ENCODE measurements at regions not wholly inside any gene's neighbourhood (a gene's known extent, or its start where the extent isn't known, plus 50 kb on each side); places are given as distances from the start of the nearest gene placed in this dataset.

DNA sequence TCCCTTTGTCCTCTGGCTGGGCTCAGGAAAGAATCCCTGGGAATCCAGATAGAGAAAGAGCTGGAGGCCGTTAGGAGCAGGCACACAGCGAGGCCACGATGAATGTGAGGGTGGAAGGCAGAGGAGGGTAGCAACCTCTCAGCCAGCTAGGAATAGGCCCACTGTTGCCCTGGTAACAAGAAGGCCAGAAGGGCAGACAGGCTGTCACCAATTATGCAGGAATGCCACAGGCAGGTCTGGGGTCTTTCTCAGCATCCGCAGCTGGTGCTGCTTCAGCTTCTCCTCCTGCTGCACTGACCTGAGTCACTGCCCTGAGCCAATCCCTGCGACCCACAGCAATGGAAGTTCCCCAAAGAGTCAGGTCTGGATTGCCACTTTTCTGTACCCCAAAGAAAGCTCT, 62.8 kb upstream of the C3orf80 start:
- no peak for DNase-seq (ENCODE audit: insufficient read length, low spot score, missing footprints)
- Histone ChIP-seq H2AFZ (ENCODE audit: low read length) (peak overlapping the region; percentile 44), H3K27me3 (ENCODE audit: insufficient read depth, low read length) (no peaks in the 10 kb centered on the region), H3K79me2 (ENCODE audit: insufficient read depth, low read length) (no peaks in the 10 kb centered on the region), H3K4me3 (ENCODE audit: insufficient read depth, low read length) (no peak overlapping the region), H3K36me3 (ENCODE audit: insufficient read depth, low read length) (no peaks in the 10 kb centered on the region), H3K4me2 (ENCODE audit: insufficient read depth, low read length) (no peak overlapping the region), H3K9me3 (ENCODE audit: low read depth, low read length) (no peaks in the 10 kb centered on the region), H3K27ac (ENCODE audit: low read depth, low read length) (no peak overlapping the region), H4K20me1 (ENCODE audit: insufficient read depth, low read length) (no peaks in the 10 kb centered on the region), H3K4me1 (ENCODE audit: insufficient read depth, low read length) (no peaks in the 10 kb centered on the region)
- TF ChIP-seq, protein P1, sequence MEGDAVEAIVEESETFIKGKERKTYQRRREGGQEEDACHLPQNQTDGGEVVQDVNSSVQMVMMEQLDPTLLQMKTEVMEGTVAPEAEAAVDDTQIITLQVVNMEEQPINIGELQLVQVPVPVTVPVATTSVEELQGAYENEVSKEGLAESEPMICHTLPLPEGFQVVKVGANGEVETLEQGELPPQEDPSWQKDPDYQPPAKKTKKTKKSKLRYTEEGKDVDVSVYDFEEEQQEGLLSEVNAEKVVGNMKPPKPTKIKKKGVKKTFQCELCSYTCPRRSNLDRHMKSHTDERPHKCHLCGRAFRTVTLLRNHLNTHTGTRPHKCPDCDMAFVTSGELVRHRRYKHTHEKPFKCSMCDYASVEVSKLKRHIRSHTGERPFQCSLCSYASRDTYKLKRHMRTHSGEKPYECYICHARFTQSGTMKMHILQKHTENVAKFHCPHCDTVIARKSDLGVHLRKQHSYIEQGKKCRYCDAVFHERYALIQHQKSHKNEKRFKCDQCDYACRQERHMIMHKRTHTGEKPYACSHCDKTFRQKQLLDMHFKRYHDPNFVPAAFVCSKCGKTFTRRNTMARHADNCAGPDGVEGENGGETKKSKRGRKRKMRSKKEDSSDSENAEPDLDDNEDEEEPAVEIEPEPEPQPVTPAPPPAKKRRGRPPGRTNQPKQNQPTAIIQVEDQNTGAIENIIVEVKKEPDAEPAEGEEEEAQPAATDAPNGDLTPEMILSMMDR (IDR thresholded peaks at IDR 0.05; ENCODE audit: extremely low read depth, low read depth, low read length): no peak

DNA sequence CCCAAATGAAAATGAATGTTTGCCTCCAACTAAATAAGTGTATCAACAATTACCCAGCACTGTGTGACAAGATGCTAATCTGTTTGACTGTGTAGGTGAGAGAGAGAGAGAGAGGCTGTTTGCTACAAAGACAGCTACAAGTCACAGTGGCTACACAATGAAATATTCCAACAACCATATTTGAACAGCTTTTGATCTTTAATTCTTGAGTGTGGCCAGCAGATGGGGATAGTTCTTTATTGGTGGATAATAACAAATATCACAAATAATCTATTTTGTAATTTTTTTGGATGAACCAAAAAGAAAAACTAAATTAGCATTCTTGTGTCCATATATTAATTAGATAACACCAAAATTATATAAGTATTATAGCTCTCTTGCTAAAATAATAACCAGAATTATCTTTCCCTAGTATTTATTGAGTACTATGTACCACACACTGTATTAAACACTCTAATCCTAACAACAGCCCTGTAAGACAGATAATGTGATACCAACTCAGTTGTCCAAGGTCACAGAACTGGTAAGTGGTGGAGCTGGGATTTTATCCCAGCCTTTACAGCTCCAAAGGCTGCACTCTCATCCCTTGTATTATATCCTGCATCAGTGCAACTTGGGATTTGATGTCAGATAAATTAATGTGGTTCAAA, 61.9 kb upstream of the C3orf80 start:
- Histone ChIP-seq H3K79me2 (ENCODE audit: insufficient read depth, low read length) (no peaks in the 10 kb centered on the region), H2AFZ (ENCODE audit: low read length) (peak overlapping the region; percentile 43), H3K4me2 (ENCODE audit: insufficient read depth, low read length) (no peak overlapping the region), H3K27me3 (ENCODE audit: insufficient read depth, low read length) (no peaks in the 10 kb centered on the region), H3K9me3 (ENCODE audit: low read depth, low read length) (no peaks in the 10 kb centered on the region), H3K4me3 (ENCODE audit: insufficient read depth, low read length) (no peak overlapping the region), H3K27ac (ENCODE audit: low read depth, low read length) (no peak overlapping the region), H4K20me1 (ENCODE audit: insufficient read depth, low read length) (no peaks in the 10 kb centered on the region), H3K4me1 (ENCODE audit: insufficient read depth, low read length) (peaks cover under 1% of the 10 kb centered on the region), H3K36me3 (ENCODE audit: insufficient read depth, low read length) (no peaks in the 10 kb centered on the region)
- no peak for DNase-seq (ENCODE audit: insufficient read length, low spot score, missing footprints)
- TF ChIP-seq, protein P1 (IDR thresholded peaks at IDR 0.05; ENCODE audit: extremely low read depth, low read depth, low read length): peak; percentile 58

DNA sequence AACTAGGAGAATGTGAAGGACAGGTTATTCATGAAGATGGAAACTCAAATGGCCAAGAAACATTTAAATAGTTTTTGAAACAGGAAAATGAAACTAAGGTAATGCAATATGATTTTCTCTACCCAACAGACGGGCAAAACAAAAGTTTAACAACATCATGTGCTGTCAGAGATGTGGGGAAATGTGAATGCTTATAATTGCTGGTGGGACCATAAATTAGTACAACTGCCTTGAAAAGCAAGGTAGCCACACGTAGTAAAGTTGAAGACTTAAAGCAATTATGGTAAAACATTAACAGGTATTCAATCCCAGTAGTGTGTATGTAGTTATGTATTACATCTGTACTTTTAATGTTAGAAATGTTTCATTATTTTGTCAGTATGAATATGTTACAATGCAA, 57.0 kb upstream of the C3orf80 start:
- Histone ChIP-seq H4K20me1 (ENCODE audit: insufficient read depth, low read length) (no peaks in the 10 kb centered on the region), H3K4me3 (ENCODE audit: insufficient read depth, low read length) (no peak overlapping the region), H3K4me2 (ENCODE audit: insufficient read depth, low read length) (no peak overlapping the region), H3K9me3 (ENCODE audit: low read depth, low read length) (no peaks in the 10 kb centered on the region), H3K4me1 (ENCODE audit: insufficient read depth, low read length) (peaks cover 19% of the 10 kb centered on the region), H3K79me2 (ENCODE audit: insufficient read depth, low read length) (no peaks in the 10 kb centered on the region), H3K27ac (ENCODE audit: low read depth, low read length) (peak overlapping the region; percentile 86), H3K36me3 (ENCODE audit: insufficient read depth, low read length) (no peaks in the 10 kb centered on the region), H2AFZ (ENCODE audit: low read length) (no peak overlapping the region), H3K27me3 (ENCODE audit: insufficient read depth, low read length) (no peaks in the 10 kb centered on the region)
- TF ChIP-seq, protein P1 (IDR thresholded peaks at IDR 0.05; ENCODE audit: extremely low read depth, low read depth, low read length): no peak
- no peak for DNase-seq (ENCODE audit: insufficient read length, low spot score, missing footprints)

DNA sequence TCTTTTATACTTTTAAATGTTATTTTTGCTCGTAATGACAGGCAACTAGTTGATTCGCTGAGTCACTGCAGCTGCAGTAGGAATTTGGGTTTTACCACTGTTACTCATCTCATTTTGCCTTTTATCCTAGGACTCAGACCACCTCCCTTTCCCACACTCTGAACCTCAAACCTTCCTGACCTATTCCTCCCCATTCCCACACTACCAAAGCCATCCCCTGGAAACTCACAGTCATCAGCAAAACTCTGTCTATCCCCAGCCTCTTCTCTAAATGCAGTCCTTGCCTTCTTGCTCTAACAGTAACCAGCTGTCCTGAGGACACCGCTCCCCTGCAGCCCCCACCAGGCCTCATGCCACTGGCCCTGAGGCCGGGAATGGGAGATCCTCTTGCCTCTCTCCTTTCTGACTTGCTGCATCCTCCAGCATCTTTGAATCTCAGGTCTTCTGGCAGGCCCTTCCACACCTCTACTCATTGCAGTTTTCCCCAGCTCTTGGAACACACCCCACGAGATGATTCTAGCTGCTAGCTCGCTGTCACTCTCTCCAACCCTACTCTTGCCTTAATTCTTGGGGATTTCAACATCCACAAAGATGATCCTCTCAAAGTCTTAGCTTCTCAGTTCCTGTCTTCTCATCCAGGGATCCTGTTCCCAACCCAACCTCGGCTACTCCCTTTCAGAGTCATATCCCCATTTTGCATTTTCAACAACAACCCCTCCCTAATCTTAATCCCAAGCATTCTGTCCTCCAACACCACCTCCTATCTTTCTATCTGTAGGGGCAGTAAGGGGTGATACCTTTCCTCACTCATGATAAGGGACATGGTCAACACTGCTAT, 55.9 kb upstream of the C3orf80 start:
- peak overlapping the region; percentile 7 for H2AFZ ChIP-seq (ENCODE audit: low read length)
- H3K36me3 ChIP-seq (ENCODE audit: insufficient read depth, low read length): no peaks in the 10 kb centered on the region
- H3K27ac ChIP-seq (ENCODE audit: low read depth, low read length): peak overlapping the region; percentile 86
- H3K27me3 ChIP-seq (ENCODE audit: insufficient read depth, low read length): no peaks in the 10 kb centered on the region
- no peaks in the 10 kb centered on the region for H3K79me2 ChIP-seq (ENCODE audit: insufficient read depth, low read length)
- H3K4me2 ChIP-seq (ENCODE audit: insufficient read depth, low read length): peak overlapping the region; percentile 22
- H4K20me1 ChIP-seq (ENCODE audit: insufficient read depth, low read length): no peaks in the 10 kb centered on the region
- TF ChIP-seq, protein P1 (IDR thresholded peaks at IDR 0.05; ENCODE audit: extremely low read depth, low read depth, low read length): no peak
- no peaks in the 10 kb centered on the region for H3K9me3 ChIP-seq (ENCODE audit: low read depth, low read length)
- peaks cover 19% of the 10 kb centered on the region for H3K4me1 ChIP-seq (ENCODE audit: insufficient read depth, low read length)
- DNase-seq (ENCODE audit: insufficient read length, low spot score, missing footprints): peak; percentile 96
- no peak overlapping the region for H3K4me3 ChIP-seq (ENCODE audit: insufficient read depth, low read length)

Measured in osteoblast (primary cell).